ENCODE measurements at regions not wholly inside any gene's neighbourhood (a gene's known extent, or its start where the extent isn't known, plus 50 kb on each side); places are given as distances from the start of the nearest gene placed in this dataset.
"Not testable (repeated sequence)": the region's sequence is repeated elsewhere in the genome, so short reads cannot be mapped to it uniquely, and the experiment has no call there.

GRCh38 chr13:22942831-22943230 lies 237.9 kb upstream of the SGCG start:
- not testable (repeated sequence) for ATAC-seq (replicated peaks); H3K27ac Mint-ChIP-seq; H3K9me3 Mint-ChIP-seq; H3K4me1 Mint-ChIP-seq; DNase-seq; H3K4me3 Mint-ChIP-seq; H3K27me3 Mint-ChIP-seq; H3K36me3 Mint-ChIP-seq

GRCh38 chr13:22944378-22944777 lies 236.4 kb upstream of the SGCG start:
- Mint-ChIP-seq H3K9me3 (peaks cover 0 to 2% of the 10 kb centered on the region in 2 donors), H3K36me3 (no peaks in the 10 kb centered on the region), H3K27ac (no peak overlapping the region), H3K4me3 (no peak overlapping the region), H3K4me1 (no peaks in the 10 kb centered on the region), H3K27me3 (no peaks in the 10 kb centered on the region)
- DNase-seq = no peak
- no peak for ATAC-seq (replicated peaks)

- ATAC-seq (replicated peaks) (no peak), DNase-seq (no peak)
- Mint-ChIP-seq H3K27ac (no peak overlapping the region), H3K27me3 (peaks cover 0 to 4% of the 10 kb centered on the region in 2 donors), H3K9me3 (peaks cover 2 to 6% of the 10 kb centered on the region in 2 donors), H3K4me1 (no peaks in the 10 kb centered on the region), H3K36me3 (no peaks in the 10 kb centered on the region), H3K4me3 (no peak overlapping the region)
These were observed 235.2 kb upstream of the SGCG start for GRCh38 chr13:22945321-22946226.

- no peak overlapping the region for H3K27ac Mint-ChIP-seq
- ATAC-seq (replicated peaks) = no peak
- no peaks in the 10 kb centered on the region for H3K4me1 Mint-ChIP-seq
- no peak for DNase-seq
- no peak overlapping the region for H3K4me3 Mint-ChIP-seq
- H3K27me3 Mint-ChIP-seq = peaks cover 0 to 4% of the 10 kb centered on the region in 2 donors
- H3K36me3 Mint-ChIP-seq = no peaks in the 10 kb centered on the region
- peaks cover 8 to 17% of the 10 kb centered on the region in 2 donors for H3K9me3 Mint-ChIP-seq
These were observed 232.4 kb upstream of the SGCG start for GRCh38 chr13:22948421-22948820.

GRCh38 chr13:22952018-22952417 lies 228.8 kb upstream of the SGCG start:
- not testable (repeated sequence) for H3K36me3 Mint-ChIP-seq; DNase-seq; H3K27me3 Mint-ChIP-seq; ATAC-seq (replicated peaks); H3K4me1 Mint-ChIP-seq; H3K27ac Mint-ChIP-seq; H3K4me3 Mint-ChIP-seq
- H3K9me3 Mint-ChIP-seq = peaks cover 6 to 17% of the 10 kb centered on the region in 2 donors

GRCh38 chr13:22955147-22955546 lies 225.6 kb upstream of the SGCG start:
- H3K27me3 Mint-ChIP-seq; H3K36me3 Mint-ChIP-seq; H3K27ac Mint-ChIP-seq; DNase-seq; H3K4me3 Mint-ChIP-seq; ATAC-seq (replicated peaks); H3K4me1 Mint-ChIP-seq: not testable (repeated sequence)
- peaks cover 6 to 19% of the 10 kb centered on the region in 2 donors for H3K9me3 Mint-ChIP-seq

GRCh38 chr13:22956456-22957115 lies 224.2 kb upstream of the SGCG start:
- H3K27me3 Mint-ChIP-seq; H3K4me3 Mint-ChIP-seq; H3K9me3 Mint-ChIP-seq; ATAC-seq (replicated peaks); H3K27ac Mint-ChIP-seq; H3K4me1 Mint-ChIP-seq; DNase-seq; H3K36me3 Mint-ChIP-seq: not testable (repeated sequence)

- ATAC-seq (replicated peaks); DNase-seq; H3K27ac Mint-ChIP-seq; H3K27me3 Mint-ChIP-seq; H3K4me1 Mint-ChIP-seq; H3K4me3 Mint-ChIP-seq; H3K36me3 Mint-ChIP-seq; H3K9me3 Mint-ChIP-seq: not testable (repeated sequence)
These were observed 220.9 kb upstream of the SGCG start for GRCh38 chr13:22959859-22960258.

- DNase-seq (no peak), ATAC-seq (replicated peaks) (no peak)
- H3K4me3 Mint-ChIP-seq = no peak overlapping the region
- no peaks in the 10 kb centered on the region for H3K36me3 Mint-ChIP-seq
- no peaks in the 10 kb centered on the region for H3K27me3 Mint-ChIP-seq
- H3K9me3 Mint-ChIP-seq = peaks cover 0 to 3% of the 10 kb centered on the region in 2 donors
- no peak overlapping the region for H3K27ac Mint-ChIP-seq
- peaks cover 0 to 5% of the 10 kb centered on the region in 2 donors for H3K4me1 Mint-ChIP-seq
These were observed 220.0 kb upstream of the SGCG start for GRCh38 chr13:22960827-22961226.

- H3K4me3 Mint-ChIP-seq, H3K36me3 Mint-ChIP-seq, H3K9me3 Mint-ChIP-seq, H3K27me3 Mint-ChIP-seq, DNase-seq, H3K27ac Mint-ChIP-seq, H3K4me1 Mint-ChIP-seq: not testable (repeated sequence)
- peak in 1 of 2 donors; percentile 31 for ATAC-seq (replicated peaks)
These were observed 219.4 kb upstream of the SGCG start for GRCh38 chr13:22961342-22961741.

- Mint-ChIP-seq H3K4me1 (peaks cover 0 to 5% of the 10 kb centered on the region in 2 donors), H3K27ac (no peak overlapping the region), H3K36me3 (no peaks in the 10 kb centered on the region), H3K9me3 (peaks cover 0 to 3% of the 10 kb centered on the region in 2 donors), H3K4me3 (no peak overlapping the region), H3K27me3 (no peaks in the 10 kb centered on the region)
- no peak for ATAC-seq (replicated peaks)
- no peak for DNase-seq
These were observed 218.8 kb upstream of the SGCG start for GRCh38 chr13:22961835-22962537.

- H3K9me3 Mint-ChIP-seq; DNase-seq; H3K36me3 Mint-ChIP-seq; ATAC-seq (replicated peaks); H3K27ac Mint-ChIP-seq; H3K4me3 Mint-ChIP-seq; H3K27me3 Mint-ChIP-seq; H3K4me1 Mint-ChIP-seq: not testable (repeated sequence)
These were observed 217.3 kb upstream of the SGCG start for GRCh38 chr13:22963384-22964053.

GRCh38 chr13:22964245-22964966 lies 216.4 kb upstream of the SGCG start:
- Mint-ChIP-seq H3K4me3 (no peak overlapping the region), H3K27me3 (no peaks in the 10 kb centered on the region), H3K4me1 (peaks cover 0 to 5% of the 10 kb centered on the region in 2 donors), H3K36me3 (no peaks in the 10 kb centered on the region), H3K27ac (no peak overlapping the region), H3K9me3 (peaks cover 0 to 3% of the 10 kb centered on the region in 2 donors)
- DNase-seq (no peak), ATAC-seq (replicated peaks) (no peak)

Data from stimulated activated naive B cell treated with anti-CD40 and anti-IgM and Interleukin-4, amounts not matched to agents 10 μg/mL and 1 μg/mL and 100 μg/mL, for 72 hours (primary cell).